ENCODE measurements at regions not wholly inside any gene's neighbourhood (a gene's known extent, or its start where the extent isn't known, plus 50 kb on each side); places are given as distances from the start of the nearest gene placed in this dataset.

GRCh38 chr15:66882251-66883020 lies 180.4 kb downstream of the SMAD6 start:
- no peaks in the 10 kb centered on the region for H4K20me1 ChIP-seq (ENCODE audit: control insufficient read depth, insufficient read depth)
- no peak for ATAC-seq
- ChIA-PET CTCF (interaction anchor here (1.2 to 1.8 kb wide), 2 partner anchors 21 to 31 kb away, joined by 4 read pairs; no protein-coding TSS in a partner anchor), SMC1A (ENCODE audit: uncharacterized antibody, unreplicated experiment) (no interaction called here), POLR2A (interaction anchor here (0.6 kb wide), 1 partner anchor 75 kb away, joined by 3 read pairs; no protein-coding TSS in a partner anchor), RAD21 (ENCODE audit: unreplicated experiment) (no interaction called here)
- H3K27me3 ChIP-seq (replicated peaks in 1 of 2; ENCODE audit: control insufficient read depth in 2 of 2, insufficient read depth in 2 of 2, low read length in 1 of 2) = peaks cover 0 to 4% of the 10 kb centered on the region in 2 experiments; a peak in 3 of 4 replicates
- in situ Hi-C loops (cut with MboI) = no loop called here
- 35% methylated on average over 11 of the region's 11 CpGs for WGBS (ENCODE audit: insufficient coverage, insufficient replicate concordance, low lambda C conversion rate, missing lambda C conversion rate)
- no peaks in the 10 kb centered on the region for H3K9me3 ChIP-seq (replicated peaks; ENCODE audit: control insufficient read depth, insufficient read depth, low read length)
- H3K4me1 ChIP-seq (ENCODE audit: control insufficient read depth, insufficient read depth, low read length) = no peaks in the 10 kb centered on the region
- H3K4me3 ChIP-seq = no peak overlapping the region
- H3K27ac ChIP-seq (ENCODE audit: control insufficient read depth, insufficient read depth) = no peak overlapping the region
- FAIRE-seq = no peak
- no TSS peak for BruUV-seq (replicated peaks)
- no peak overlapping the region for H2AFZ ChIP-seq (ENCODE audit: control insufficient read depth, low read depth, low read length)
- DNase-seq (ENCODE audit: low read depth, low spot score) = no peak
- H3K79me2 ChIP-seq (ENCODE audit: control insufficient read depth, insufficient read depth, low read length) = no peaks in the 10 kb centered on the region
- intact Hi-C loops (cut with micrococcal nuclease; ENCODE audit: unreplicated experiment) = no loop called here
- H3K9ac ChIP-seq (ENCODE audit: control insufficient read depth, insufficient read depth, low read length) = no peak overlapping the region
- no peak overlapping the region for H3K4me2 ChIP-seq (ENCODE audit: control insufficient read depth, insufficient read depth)
- H3K36me3 ChIP-seq (ENCODE audit: control insufficient read depth in 2 of 2, insufficient read depth in 2 of 2, low read length in 1 of 2) = no peaks in the 10 kb centered on the region
- TF ChIP-seq YY1 (IDR thresholded peaks at IDR 0.05; ENCODE audit: low read depth, low read length) (no peak), IKZF1 (conservative IDR thresholded peaks at IDR 0.05) (no peak), PRDM15 (CRISPR knock-in tag; IDR thresholded peaks at IDR 0.05) (no peak), KDM1A (IDR thresholded peaks at IDR 0.05; ENCODE audit: borderline replicate concordance) (no peak), CBX3 (IDR thresholded peaks at IDR 0.05; ENCODE audit: borderline replicate concordance, low read depth) (no peak), ESRRA (IDR thresholded peaks at IDR 0.05; ENCODE audit: low read length) (no peak), HCFC1 (IDR thresholded peaks at IDR 0.05; ENCODE audit: low read length) (no peak), CREB1 (IDR thresholded peaks at IDR 0.05; ENCODE audit: low read depth) (no peak), PML (IDR thresholded peaks at IDR 0.05; ENCODE audit: low read length) (no peak), NR2F1 (conservative IDR thresholded peaks at IDR 0.05) (no peak), SKIL (IDR thresholded peaks at IDR 0.05; ENCODE audit: low read depth, poor library complexity, severe bottlenecking) (no peak), ZBTB40 (IDR thresholded peaks at IDR 0.05; ENCODE audit: borderline replicate concordance) (no peak), ZZZ3 (IDR thresholded peaks at IDR 0.05; ENCODE audit: control insufficient read depth, insufficient read length, low read depth) (no peak)
